ENCODE measurements at regions not wholly inside any gene's neighbourhood (a gene's known extent, or its start where the extent isn't known, plus 50 kb on each side); places are given as distances from the start of the nearest gene placed in this dataset.

GRCh38 chr4:178309890-178310289 is 867.7 kb upstream of the AGA start:
- DNase-seq, result no peak

GRCh38 chr4:178311997-178312396 is 869.8 kb upstream of the AGA start:
- no peak for DNase-seq

GRCh38 chr4:178314287-178314686 is 872.0 kb upstream of the AGA start:
- no peak for DNase-seq

- DNase-seq, result peak; percentile 3
Measured at GRCh38 chr4:178316211-178316610, 874.0 kb upstream of the AGA start.

GRCh38 chr4:178320003-178320402 is 877.8 kb upstream of the AGA start:
- no peak for DNase-seq

- DNase-seq, result no peak
Measured at GRCh38 chr4:178322524-178323183, 880.4 kb upstream of the AGA start.

- no peak for DNase-seq
Measured at GRCh38 chr4:178329226-178329872, 887.1 kb upstream of the AGA start.

- DNase-seq, result no peak
Measured at GRCh38 chr4:178333355-178333754, 891.1 kb upstream of the AGA start.

- DNase-seq, result no peak
Measured at GRCh38 chr4:178339769-178340168, 897.5 kb upstream of the AGA start.

GRCh38 chr4:178340468-178340867 is 898.2 kb upstream of the AGA start:
- no peak for DNase-seq

GRCh38 chr4:178344096-178344495 is 901.9 kb upstream of the AGA start:
- DNase-seq, result no peak

- DNase-seq, result no peak
Measured at GRCh38 chr4:178347111-178347510, 904.9 kb upstream of the AGA start.

GRCh38 chr4:178349601-178350000 is 907.4 kb upstream of the AGA start:
- no peak for DNase-seq

- no peak for DNase-seq
Measured at GRCh38 chr4:178351185-178351584, 908.9 kb upstream of the AGA start.

- no peak for DNase-seq
Measured at GRCh38 chr4:178356725-178357124, 914.5 kb upstream of the AGA start.

- no peak for DNase-seq
Measured at GRCh38 chr4:178385481-178385880, 943.2 kb upstream of the AGA start.

- DNase-seq, result no peak
Measured at GRCh38 chr4:178387756-178388155, 945.5 kb upstream of the AGA start.

- DNase-seq, result no peak
Measured at GRCh38 chr4:178395798-178396197, 953.6 kb upstream of the AGA start.

GRCh38 chr4:178412455-178412854 is 970.2 kb upstream of the AGA start:
- DNase-seq, result no peak

- DNase-seq, result no peak
Measured at GRCh38 chr4:178414042-178414441, 971.8 kb upstream of the AGA start.

GRCh38 chr4:178414881-178415446 is 972.7 kb upstream of the AGA start:
- DNase-seq, result no peak

- DNase-seq, result no peak
Measured at GRCh38 chr4:178415925-178416324, 973.7 kb upstream of the AGA start.

GRCh38 chr4:178423366-178423765 is 981.1 kb upstream of the AGA start:
- DNase-seq, result no peak

GRCh38 chr4:178426871-178427270 is 984.6 kb upstream of the AGA start:
- no peak for DNase-seq

- DNase-seq, result no peak
Measured at GRCh38 chr4:178427663-178428062, 985.4 kb upstream of the AGA start.
